Left ventricle myocardium inferior (tissue), 1 donor: ENCODE measurements at regions not wholly inside any gene's neighbourhood (a gene's known extent, or its start where the extent isn't known, plus 50 kb on each side); places are given as distances from the start of the nearest gene placed in this dataset.

Experiments used
- DNase-seq: peaks from one replicate; pipeline ENCODE4 v3.0.0-alpha.2; 2020
- H3K27ac ChIP-seq: fragments of 200-600 bp; replicated peaks from 2 replicates; pipeline ENCODE4 v1.8.0; 2021
- H3K27me3 ChIP-seq: fragments of 200-600 bp; 2 replicates; pipeline ENCODE4 v1.8.0; 2021; ENCODE audit warnings: low read depth
- H3K36me3 ChIP-seq: fragments of 200-600 bp; 2 replicates; pipeline ENCODE4 v1.8.0; 2021
- H3K4me1 ChIP-seq: fragments of 200-600 bp; 2 replicates; pipeline ENCODE4 v1.8.0; 2021
- H3K4me3 ChIP-seq: fragments of 200-600 bp; 2 replicates; pipeline ENCODE4 v1.8.0; 2021; ENCODE audit warnings: mild to moderate bottlenecking, moderate library complexity
- H3K9me3 ChIP-seq: fragments of 200-600 bp; replicated peaks from 2 replicates; pipeline ENCODE4 v1.8.0; 2021
- CTCF ChIP-seq: fragments of 200-600 bp; IDR thresholded peaks from 2 replicates; pipeline ENCODE4 v1.8.0; 2021; ENCODE audit warnings: antibody characterized with exemption, mild to moderate bottlenecking, borderline replicate concordance
- intact Hi-C: fragments of 100-400 bp; cut with micrococcal nuclease; formaldehyde crosslinking; loops from one replicate; pipeline ENCODE4 v1.11.0; 2022
- donor health status: DM: no; HTN: yes; CAD: no; lungs with severe emphysema.

DNA sequence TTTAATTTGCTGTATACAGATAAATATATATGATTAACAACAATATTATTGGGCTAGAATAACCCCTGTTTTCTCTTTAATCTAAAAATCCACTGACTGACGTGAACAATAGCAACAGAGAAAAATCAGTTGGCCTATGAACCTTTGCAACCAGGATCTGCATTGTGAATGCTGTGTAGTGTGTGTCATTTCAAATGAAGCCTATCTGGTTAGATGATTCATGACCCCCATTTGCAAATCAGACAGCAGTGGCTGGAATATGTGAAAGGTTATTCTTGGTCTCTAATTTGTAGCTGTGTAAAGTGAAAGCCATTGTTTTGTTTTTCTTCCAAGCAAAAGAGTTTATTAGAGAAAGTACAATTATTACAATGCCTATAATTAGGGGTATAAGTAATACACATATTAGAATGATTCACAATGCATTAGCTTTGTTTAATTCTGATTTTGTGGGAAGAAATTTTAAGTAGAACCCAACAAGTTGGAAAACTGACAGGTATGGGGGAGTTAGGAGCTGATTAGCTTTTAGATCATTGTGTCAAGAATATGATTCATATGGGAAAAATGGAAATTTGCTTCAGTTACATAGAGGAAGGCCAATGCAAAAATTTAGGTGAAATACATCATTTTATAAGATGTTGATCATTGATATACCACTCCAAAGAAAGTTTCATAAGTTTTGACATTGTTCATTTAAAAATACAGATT, 1362.2 kb upstream of the TMEFF2 start:
- Histone ChIP-seq H3K4me1 (no peaks in the 10 kb centered on the region), H3K36me3 (no peaks in the 10 kb centered on the region), H3K4me3 (no peak overlapping the region), H3K9me3 (peaks cover 12% of the 10 kb centered on the region), H3K27me3 (no peaks in the 10 kb centered on the region), H3K27ac (no peak overlapping the region)
- intact Hi-C loops = no loop called here
- DNase-seq = no peak
- TF ChIP-seq CTCF = no peak

GRCh38 chr2:193549661-193550060, 1354.9 kb upstream of the TMEFF2 start:
- no peak overlapping the region for H3K4me3 ChIP-seq
- intact Hi-C loops = no loop called here
- H3K27me3 ChIP-seq = no peaks in the 10 kb centered on the region

DNA sequence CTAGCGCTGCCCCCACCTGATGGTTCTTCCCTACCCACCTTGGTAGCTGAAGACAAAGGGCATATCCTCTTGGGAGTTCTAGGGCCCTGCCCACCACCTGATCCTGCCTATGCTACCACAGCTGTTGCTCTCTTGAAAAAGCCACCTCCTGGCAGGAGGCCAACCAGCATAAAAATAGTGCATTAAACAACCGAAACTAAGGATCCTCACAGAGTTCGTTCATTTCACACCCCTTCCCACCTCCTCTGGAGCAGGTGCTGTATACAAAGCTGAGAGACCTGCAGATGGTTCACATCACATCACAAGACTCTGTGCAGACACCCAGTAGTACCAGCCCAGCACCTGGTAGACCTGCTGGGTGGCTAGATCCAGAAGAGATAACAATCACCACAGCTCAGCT, 1348.0 kb upstream of the TMEFF2 start:
- H3K4me3 ChIP-seq = no peak overlapping the region
- H3K27ac ChIP-seq = no peak overlapping the region
- no peaks in the 10 kb centered on the region for H3K4me1 ChIP-seq
- H3K27me3 ChIP-seq = no peaks in the 10 kb centered on the region
- intact Hi-C loops = no loop called here
- TF ChIP-seq CTCF = no peak
- no peaks in the 10 kb centered on the region for H3K36me3 ChIP-seq
- no peak for DNase-seq
- peaks cover 37% of the 10 kb centered on the region for H3K9me3 ChIP-seq

More at GRCh38 chr2:193549661-193550060, 1354.9 kb upstream of the TMEFF2 start:
- Histone ChIP-seq H3K9me3 (peaks cover 65% of the 10 kb centered on the region), H3K27ac (no peak overlapping the region), H3K4me1 (no peaks in the 10 kb centered on the region), H3K36me3 (no peaks in the 10 kb centered on the region)
- TF ChIP-seq CTCF = no peak
- DNase-seq = no peak

DNA sequence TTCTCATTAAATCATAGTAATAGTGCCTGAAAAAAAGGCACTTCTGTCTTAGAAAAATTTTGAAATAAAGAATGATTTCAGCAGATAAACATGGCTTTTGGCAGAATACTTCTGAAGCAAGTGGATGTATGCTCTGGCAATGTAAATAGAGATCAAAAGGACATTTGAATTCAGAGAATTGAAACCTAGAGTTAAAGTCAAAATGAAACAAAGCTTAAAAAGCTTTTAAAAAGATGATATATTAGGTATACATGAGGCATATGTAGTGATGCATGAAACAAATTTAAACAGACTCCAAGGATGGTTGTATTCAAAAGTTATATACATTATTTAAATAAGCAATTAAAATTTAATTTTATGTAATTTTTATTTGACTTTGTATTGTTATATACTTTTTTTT, 1344.5 kb upstream of the TMEFF2 start:
- H3K27ac ChIP-seq = no peak overlapping the region
- no peak for DNase-seq
- no peak overlapping the region for H3K4me3 ChIP-seq
- H3K4me1 ChIP-seq = no peaks in the 10 kb centered on the region
- H3K9me3 ChIP-seq = peaks cover 3% of the 10 kb centered on the region
- H3K27me3 ChIP-seq = no peaks in the 10 kb centered on the region
- intact Hi-C loops = no loop called here
- no peaks in the 10 kb centered on the region for H3K36me3 ChIP-seq
- no peak for TF ChIP-seq CTCF

DNA sequence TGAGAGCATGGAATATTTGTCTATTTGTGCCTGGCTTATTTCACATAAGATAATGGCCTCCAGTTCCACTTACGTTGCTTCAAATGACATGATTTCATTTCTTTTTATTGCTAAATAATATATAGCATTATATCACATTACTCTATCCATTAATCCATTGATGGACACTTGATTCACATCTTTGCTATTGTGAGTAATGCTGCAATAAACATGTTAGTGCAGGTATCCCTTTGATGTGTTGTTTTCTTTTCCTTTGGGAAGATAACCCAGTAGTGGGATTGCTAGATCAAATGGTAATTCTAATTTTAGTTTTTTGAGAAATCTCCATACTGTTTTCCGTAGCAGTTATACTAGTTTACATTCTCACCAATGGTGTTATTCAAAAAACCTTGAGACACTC, 1343.3 kb upstream of the TMEFF2 start:
- Histone ChIP-seq H3K4me3 (no peak overlapping the region), H3K9me3 (no peaks in the 10 kb centered on the region), H3K4me1 (no peaks in the 10 kb centered on the region), H3K27me3 (no peaks in the 10 kb centered on the region), H3K27ac (no peak overlapping the region), H3K36me3 (no peaks in the 10 kb centered on the region)
- intact Hi-C loops = no loop called here
- DNase-seq = no peak
- no peak for TF ChIP-seq CTCF
